ENCODE measurements at regions not wholly inside any gene's neighbourhood (a gene's known extent, or its start where the extent isn't known, plus 50 kb on each side); places are given as distances from the start of the nearest gene placed in this dataset.

- ATAC-seq, result no peak
- no peaks in the 10 kb centered on the region for H3K79me2 ChIP-seq (replicated peaks; ENCODE audit: insufficient read depth)
- H3K4me3 ChIP-seq, result no peak overlapping the region
- Mint-ChIP-seq H3K4me3 (no peak overlapping the region), H3K4me1 (no peaks in the 10 kb centered on the region), H3K27me3 (ENCODE audit: insufficient read depth, low read depth, poor library complexity) (no peaks in the 10 kb centered on the region), H3K27ac (no peak overlapping the region), H3K9me3 (no peaks in the 10 kb centered on the region; the same call in 2 of the 3 replicates), H3K36me3 (ENCODE audit: low read depth) (no peaks in the 10 kb centered on the region)
- no peaks in the 10 kb centered on the region for H3K4me1 ChIP-seq (ENCODE audit: insufficient read depth)
- H3K4me2 ChIP-seq, result no peak overlapping the region
- H2AFZ ChIP-seq, result no peak overlapping the region
- H3K27ac ChIP-seq (ENCODE audit: low read depth), result no peak overlapping the region
- no peaks in the 10 kb centered on the region for H4K20me1 ChIP-seq (replicated peaks; ENCODE audit: insufficient read depth)
- DNase-seq (ENCODE audit: low spot score), result no peak
- H3F3A ChIP-seq (replicated peaks; ENCODE audit: low read depth), result no peaks in the 10 kb centered on the region
- no peak for TF ChIP-seq STAT1 (IDR thresholded peaks at IDR 0.05; ENCODE audit: unreplicated experiment)
- no peak for TF ChIP-seq EZH2 (IDR thresholded peaks at IDR 0.05; ENCODE audit: low read depth, unreplicated experiment)
- TF ChIP-seq, protein P1, sequence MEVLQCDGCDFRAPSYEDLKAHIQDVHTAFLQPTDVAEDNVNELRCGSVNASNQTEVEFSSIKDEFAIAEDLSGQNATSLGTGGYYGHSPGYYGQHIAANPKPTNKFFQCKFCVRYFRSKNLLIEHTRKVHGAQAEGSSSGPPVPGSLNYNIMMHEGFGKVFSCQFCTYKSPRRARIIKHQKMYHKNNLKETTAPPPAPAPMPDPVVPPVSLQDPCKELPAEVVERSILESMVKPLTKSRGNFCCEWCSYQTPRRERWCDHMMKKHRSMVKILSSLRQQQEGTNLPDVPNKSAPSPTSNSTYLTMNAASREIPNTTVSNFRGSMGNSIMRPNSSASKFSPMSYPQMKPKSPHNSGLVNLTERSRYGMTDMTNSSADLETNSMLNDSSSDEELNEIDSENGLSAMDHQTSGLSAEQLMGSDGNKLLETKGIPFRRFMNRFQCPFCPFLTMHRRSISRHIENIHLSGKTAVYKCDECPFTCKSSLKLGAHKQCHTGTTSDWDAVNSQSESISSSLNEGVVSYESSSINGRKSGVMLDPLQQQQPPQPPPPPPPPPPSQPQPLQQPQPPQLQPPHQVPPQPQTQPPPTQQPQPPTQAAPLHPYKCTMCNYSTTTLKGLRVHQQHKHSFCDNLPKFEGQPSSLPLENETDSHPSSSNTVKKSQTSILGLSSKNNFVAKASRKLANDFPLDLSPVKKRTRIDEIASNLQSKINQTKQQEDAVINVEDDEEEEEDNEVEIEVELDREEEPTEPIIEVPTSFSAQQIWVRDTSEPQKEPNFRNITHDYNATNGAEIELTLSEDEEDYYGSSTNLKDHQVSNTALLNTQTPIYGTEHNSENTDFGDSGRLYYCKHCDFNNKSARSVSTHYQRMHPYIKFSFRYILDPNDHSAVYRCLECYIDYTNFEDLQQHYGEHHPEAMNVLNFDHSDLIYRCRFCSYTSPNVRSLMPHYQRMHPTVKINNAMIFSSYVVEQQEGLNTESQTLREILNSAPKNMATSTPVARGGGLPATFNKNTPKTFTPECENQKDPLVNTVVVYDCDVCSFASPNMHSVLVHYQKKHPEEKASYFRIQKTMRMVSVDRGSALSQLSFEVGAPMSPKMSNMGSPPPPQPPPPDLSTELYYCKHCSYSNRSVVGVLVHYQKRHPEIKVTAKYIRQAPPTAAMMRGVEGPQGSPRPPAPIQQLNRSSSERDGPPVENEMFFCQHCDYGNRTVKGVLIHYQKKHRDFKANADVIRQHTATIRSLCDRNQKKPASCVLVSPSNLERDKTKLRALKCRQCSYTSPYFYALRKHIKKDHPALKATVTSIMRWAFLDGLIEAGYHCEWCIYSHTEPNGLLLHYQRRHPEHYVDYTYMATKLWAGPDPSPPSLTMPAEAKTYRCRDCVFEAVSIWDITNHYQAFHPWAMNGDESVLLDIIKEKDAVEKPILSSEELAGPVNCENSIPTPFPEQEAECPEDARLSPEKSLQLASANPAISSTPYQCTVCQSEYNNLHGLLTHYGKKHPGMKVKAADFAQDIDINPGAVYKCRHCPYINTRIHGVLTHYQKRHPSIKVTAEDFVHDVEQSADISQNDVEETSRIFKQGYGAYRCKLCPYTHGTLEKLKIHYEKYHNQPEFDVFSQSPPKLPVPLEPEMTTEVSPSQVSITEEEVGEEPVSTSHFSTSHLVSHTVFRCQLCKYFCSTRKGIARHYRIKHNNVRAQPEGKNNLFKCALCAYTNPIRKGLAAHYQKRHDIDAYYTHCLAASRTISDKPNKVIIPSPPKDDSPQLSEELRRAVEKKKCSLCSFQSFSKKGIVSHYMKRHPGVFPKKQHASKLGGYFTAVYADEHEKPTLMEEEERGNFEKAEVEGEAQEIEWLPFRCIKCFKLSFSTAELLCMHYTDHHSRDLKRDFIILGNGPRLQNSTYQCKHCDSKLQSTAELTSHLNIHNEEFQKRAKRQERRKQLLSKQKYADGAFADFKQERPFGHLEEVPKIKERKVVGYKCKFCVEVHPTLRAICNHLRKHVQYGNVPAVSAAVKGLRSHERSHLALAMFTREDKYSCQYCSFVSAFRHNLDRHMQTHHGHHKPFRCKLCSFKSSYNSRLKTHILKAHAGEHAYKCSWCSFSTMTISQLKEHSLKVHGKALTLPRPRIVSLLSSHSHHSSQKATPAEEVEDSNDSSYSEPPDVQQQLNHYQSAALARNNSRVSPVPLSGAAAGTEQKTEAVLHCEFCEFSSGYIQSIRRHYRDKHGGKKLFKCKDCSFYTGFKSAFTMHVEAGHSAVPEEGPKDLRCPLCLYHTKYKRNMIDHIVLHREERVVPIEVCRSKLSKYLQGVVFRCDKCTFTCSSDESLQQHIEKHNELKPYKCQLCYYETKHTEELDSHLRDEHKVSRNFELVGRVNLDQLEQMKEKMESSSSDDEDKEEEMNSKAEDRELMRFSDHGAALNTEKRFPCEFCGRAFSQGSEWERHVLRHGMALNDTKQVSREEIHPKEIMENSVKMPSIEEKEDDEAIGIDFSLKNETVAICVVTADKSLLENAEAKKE (CRISPR knock-in tag; IDR thresholded peaks at IDR 0.05), result no peak
- no peak for TF ChIP-seq JUNB (IDR thresholded peaks at IDR 0.05; ENCODE audit: unreplicated experiment)
- TF ChIP-seq, protein P2, sequence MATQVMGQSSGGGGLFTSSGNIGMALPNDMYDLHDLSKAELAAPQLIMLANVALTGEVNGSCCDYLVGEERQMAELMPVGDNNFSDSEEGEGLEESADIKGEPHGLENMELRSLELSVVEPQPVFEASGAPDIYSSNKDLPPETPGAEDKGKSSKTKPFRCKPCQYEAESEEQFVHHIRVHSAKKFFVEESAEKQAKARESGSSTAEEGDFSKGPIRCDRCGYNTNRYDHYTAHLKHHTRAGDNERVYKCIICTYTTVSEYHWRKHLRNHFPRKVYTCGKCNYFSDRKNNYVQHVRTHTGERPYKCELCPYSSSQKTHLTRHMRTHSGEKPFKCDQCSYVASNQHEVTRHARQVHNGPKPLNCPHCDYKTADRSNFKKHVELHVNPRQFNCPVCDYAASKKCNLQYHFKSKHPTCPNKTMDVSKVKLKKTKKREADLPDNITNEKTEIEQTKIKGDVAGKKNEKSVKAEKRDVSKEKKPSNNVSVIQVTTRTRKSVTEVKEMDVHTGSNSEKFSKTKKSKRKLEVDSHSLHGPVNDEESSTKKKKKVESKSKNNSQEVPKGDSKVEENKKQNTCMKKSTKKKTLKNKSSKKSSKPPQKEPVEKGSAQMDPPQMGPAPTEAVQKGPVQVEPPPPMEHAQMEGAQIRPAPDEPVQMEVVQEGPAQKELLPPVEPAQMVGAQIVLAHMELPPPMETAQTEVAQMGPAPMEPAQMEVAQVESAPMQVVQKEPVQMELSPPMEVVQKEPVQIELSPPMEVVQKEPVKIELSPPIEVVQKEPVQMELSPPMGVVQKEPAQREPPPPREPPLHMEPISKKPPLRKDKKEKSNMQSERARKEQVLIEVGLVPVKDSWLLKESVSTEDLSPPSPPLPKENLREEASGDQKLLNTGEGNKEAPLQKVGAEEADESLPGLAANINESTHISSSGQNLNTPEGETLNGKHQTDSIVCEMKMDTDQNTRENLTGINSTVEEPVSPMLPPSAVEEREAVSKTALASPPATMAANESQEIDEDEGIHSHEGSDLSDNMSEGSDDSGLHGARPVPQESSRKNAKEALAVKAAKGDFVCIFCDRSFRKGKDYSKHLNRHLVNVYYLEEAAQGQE (IDR thresholded peaks at IDR 0.05; ENCODE audit: unreplicated experiment), result no peak
- no peak for TF ChIP-seq ZNF114 (CRISPR knock-in tag; IDR thresholded peaks at IDR 0.05)
- TF ChIP-seq EZH2phosphoT487 (IDR thresholded peaks at IDR 0.05; ENCODE audit: unreplicated experiment), result no peak
- TF ChIP-seq CREB1 (CRISPR knock-in tag; IDR thresholded peaks at IDR 0.05; ENCODE audit: low read depth), result no peak
- TF ChIP-seq, protein P3, sequence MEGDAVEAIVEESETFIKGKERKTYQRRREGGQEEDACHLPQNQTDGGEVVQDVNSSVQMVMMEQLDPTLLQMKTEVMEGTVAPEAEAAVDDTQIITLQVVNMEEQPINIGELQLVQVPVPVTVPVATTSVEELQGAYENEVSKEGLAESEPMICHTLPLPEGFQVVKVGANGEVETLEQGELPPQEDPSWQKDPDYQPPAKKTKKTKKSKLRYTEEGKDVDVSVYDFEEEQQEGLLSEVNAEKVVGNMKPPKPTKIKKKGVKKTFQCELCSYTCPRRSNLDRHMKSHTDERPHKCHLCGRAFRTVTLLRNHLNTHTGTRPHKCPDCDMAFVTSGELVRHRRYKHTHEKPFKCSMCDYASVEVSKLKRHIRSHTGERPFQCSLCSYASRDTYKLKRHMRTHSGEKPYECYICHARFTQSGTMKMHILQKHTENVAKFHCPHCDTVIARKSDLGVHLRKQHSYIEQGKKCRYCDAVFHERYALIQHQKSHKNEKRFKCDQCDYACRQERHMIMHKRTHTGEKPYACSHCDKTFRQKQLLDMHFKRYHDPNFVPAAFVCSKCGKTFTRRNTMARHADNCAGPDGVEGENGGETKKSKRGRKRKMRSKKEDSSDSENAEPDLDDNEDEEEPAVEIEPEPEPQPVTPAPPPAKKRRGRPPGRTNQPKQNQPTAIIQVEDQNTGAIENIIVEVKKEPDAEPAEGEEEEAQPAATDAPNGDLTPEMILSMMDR (conservative IDR thresholded peaks at IDR 0.05; ENCODE audit: low read depth in 2 of 2), result no peak
- TF ChIP-seq ZNF331 (CRISPR knock-in tag; IDR thresholded peaks at IDR 0.05; ENCODE audit: low read depth), result no peak
- TF ChIP-seq, protein P4, sequence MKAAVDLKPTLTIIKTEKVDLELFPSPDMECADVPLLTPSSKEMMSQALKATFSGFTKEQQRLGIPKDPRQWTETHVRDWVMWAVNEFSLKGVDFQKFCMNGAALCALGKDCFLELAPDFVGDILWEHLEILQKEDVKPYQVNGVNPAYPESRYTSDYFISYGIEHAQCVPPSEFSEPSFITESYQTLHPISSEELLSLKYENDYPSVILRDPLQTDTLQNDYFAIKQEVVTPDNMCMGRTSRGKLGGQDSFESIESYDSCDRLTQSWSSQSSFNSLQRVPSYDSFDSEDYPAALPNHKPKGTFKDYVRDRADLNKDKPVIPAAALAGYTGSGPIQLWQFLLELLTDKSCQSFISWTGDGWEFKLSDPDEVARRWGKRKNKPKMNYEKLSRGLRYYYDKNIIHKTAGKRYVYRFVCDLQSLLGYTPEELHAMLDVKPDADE (IDR thresholded peaks at IDR 0.05), result no peak
- H3K36me3 ChIP-seq (ENCODE audit: insufficient read depth), result no peaks in the 10 kb centered on the region
- no peaks in the 10 kb centered on the region for H3K9me2 ChIP-seq (ENCODE audit: insufficient read depth)
- H3K27me3 ChIP-seq (ENCODE audit: insufficient read depth), result no peaks in the 10 kb centered on the region
These were observed 573.8 kb downstream of the LTN1 start for GRCh38 chr21:28418726-28419514.

Measured in GM23338 (cell line).